ENCODE measurements at regions not wholly inside any gene's neighbourhood (a gene's known extent, or its start where the extent isn't known, plus 50 kb on each side); places are given as distances from the start of the nearest gene placed in this dataset.

DNA sequence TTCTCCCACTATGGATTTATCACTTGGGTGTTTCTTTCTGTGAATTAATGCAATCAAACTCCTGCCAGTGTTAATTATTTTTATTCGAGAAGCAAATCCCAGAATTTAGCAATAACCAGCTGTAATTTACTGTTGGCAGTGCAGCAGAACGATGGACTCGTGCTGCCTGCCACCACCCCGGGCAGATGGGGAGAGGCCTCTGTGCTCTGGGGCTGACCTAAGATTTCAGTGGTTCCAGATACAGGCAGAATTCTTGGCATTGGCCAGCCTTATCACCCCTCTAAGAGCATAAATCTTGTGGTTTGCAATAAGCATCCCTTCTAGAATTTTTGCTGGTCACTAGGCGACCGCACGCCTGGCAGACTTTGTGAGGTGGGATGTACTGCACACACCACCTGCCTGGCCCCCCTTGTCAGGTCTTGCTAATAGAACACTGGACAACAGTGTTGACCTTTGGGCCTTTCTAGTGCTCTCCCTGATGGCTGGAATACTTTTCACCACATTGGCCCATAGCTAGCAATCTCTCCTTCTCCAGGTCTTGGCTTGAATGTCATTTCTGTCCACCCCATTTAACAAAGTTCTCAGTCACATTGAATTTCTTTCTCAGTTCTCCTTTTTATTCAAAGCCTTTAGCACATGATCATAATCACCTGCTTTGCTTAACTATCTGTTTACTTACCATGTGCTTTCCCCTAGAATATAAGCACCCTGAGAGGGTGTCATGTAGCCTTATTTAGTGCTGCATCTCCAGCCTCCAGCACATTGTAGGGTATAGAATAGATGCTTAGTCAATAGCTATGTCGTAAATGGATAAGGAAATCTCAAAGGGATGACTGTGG is 122.1 kb upstream of the DYNLRB2 start:
- TF ChIP-seq, protein P1, sequence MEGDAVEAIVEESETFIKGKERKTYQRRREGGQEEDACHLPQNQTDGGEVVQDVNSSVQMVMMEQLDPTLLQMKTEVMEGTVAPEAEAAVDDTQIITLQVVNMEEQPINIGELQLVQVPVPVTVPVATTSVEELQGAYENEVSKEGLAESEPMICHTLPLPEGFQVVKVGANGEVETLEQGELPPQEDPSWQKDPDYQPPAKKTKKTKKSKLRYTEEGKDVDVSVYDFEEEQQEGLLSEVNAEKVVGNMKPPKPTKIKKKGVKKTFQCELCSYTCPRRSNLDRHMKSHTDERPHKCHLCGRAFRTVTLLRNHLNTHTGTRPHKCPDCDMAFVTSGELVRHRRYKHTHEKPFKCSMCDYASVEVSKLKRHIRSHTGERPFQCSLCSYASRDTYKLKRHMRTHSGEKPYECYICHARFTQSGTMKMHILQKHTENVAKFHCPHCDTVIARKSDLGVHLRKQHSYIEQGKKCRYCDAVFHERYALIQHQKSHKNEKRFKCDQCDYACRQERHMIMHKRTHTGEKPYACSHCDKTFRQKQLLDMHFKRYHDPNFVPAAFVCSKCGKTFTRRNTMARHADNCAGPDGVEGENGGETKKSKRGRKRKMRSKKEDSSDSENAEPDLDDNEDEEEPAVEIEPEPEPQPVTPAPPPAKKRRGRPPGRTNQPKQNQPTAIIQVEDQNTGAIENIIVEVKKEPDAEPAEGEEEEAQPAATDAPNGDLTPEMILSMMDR (IDR thresholded peaks at IDR 0.05; ENCODE audit: low read depth, low read length, poor library complexity, severe bottlenecking): no peak
- TF ChIP-seq EZH2phosphoT487 (IDR thresholded peaks at IDR 0.05; ENCODE audit: borderline replicate concordance, low read length): no peak

Measured in DOHH2 (cell line).